Activated CD8-positive, alpha-beta T cell treated with anti-CD3 and anti-CD28 coated beads for 36 hours (primary cell): ENCODE measurements at regions not wholly inside any gene's neighbourhood (a gene's known extent, or its start where the extent isn't known, plus 50 kb on each side); places are given as distances from the start of the nearest gene placed in this dataset.

Experiments
- ATAC-seq: fragments of 200-7000 bp; cut with Tn5 transposase; one replicate; pipeline ENCODE4 v1.10.0; 2021; ENCODE audit warnings: mild to moderate bottlenecking, moderate library complexity
- CTCF ChIA-PET: fragments of 350-600 bp; sonication (Branson Sonifier 250); formaldehyde crosslinking; loops from one replicate; lab custom pipeline; 2021; ENCODE audit warnings: antibody characterized with exemption; lab: Charles Lee
- POLR2A ChIA-PET: fragments of 350-600 bp; sonication (Branson Sonifier 250); formaldehyde crosslinking; loops from one replicate; lab custom pipeline; 2021; ENCODE audit warnings: antibody characterized with exemption; lab: Charles Lee
- DNase-seq: peaks from one replicate; pipeline ENCODE4 v3.0.0-alpha.2; 2020
- H3K27ac Mint-ChIP-seq: one replicate; pipeline ENCODE4 v1.8.0; 2021; ENCODE audit warnings: mild to moderate bottlenecking, mixed read lengths
- H3K27me3 Mint-ChIP-seq: one replicate; pipeline ENCODE4 v1.8.0; 2021; ENCODE audit warnings: mixed read lengths
- H3K36me3 Mint-ChIP-seq: one replicate; pipeline ENCODE4 v1.8.0; 2021; ENCODE audit warnings: low read depth, mixed read lengths
- H3K4me1 Mint-ChIP-seq: one replicate; pipeline ENCODE4 v1.8.0; 2021; ENCODE audit warnings: low read depth, mixed read lengths
- H3K4me3 Mint-ChIP-seq: one replicate; pipeline ENCODE4 v1.8.0; 2021; ENCODE audit warnings: mild to moderate bottlenecking, moderate library complexity, mixed read lengths
- H3K9me3 Mint-ChIP-seq: one replicate; pipeline ENCODE4 v1.8.0; 2021; ENCODE audit warnings: mixed read lengths
- CTCF ChIP-seq: fragments of 200-600 bp; IDR thresholded peaks from one replicate; pipeline ENCODE4 v1.8.0; 2022; ENCODE audit warnings: antibody characterized with exemption, mild to moderate bottlenecking
- intact Hi-C: fragments of 100-400 bp; cut with micrococcal nuclease; formaldehyde crosslinking; loops from one replicate; pipeline ENCODE4 v1.10.0; 2022

GRCh38 chr10:128178302-128178958, 52.2 kb upstream of the MKI67 start:
- H3K4me1 Mint-ChIP-seq, result peaks cover 25% of the 10 kb centered on the region
- peaks cover 6% of the 10 kb centered on the region for H3K36me3 Mint-ChIP-seq
- H3K27me3 Mint-ChIP-seq, result no peaks in the 10 kb centered on the region
- ChIA-PET CTCF (interaction anchor here (0.8 to 5.1 kb wide), 23 partner anchors 9 to 349 kb away, joined by 3 to 65 read pairs (median 4); no protein-coding TSS in a partner anchor), POLR2A (interaction anchor here (0.7 to 1.5 kb wide), 4 partner anchors 9 to 25 kb away, joined by 3 to 4 read pairs (median 4); no protein-coding TSS in a partner anchor)
- no peak overlapping the region for H3K27ac Mint-ChIP-seq
- peak; percentile 69 for TF ChIP-seq CTCF
- H3K4me3 Mint-ChIP-seq, result no peak overlapping the region
- ATAC-seq (peak; percentile 84), DNase-seq (peak; percentile 76)
- intact Hi-C loops, result no loop called here
- H3K9me3 Mint-ChIP-seq, result peaks cover 12% of the 10 kb centered on the region

GRCh38 chr10:128180843-128181242, 54.6 kb upstream of the MKI67 start:
- Mint-ChIP-seq H3K27me3 (no peaks in the 10 kb centered on the region), H3K36me3 (peaks cover 4% of the 10 kb centered on the region), H3K27ac (peak overlapping the region; percentile 79), H3K4me3 (peak overlapping the region; percentile 67), H3K9me3 (peaks cover 6% of the 10 kb centered on the region), H3K4me1 (peaks cover 25% of the 10 kb centered on the region)
- ATAC-seq (peak; percentile 95), DNase-seq (peak; percentile 80)
- ChIA-PET POLR2A (no interaction called here), CTCF (interaction anchor here (0.9 to 2.4 kb wide), 8 partner anchors 8 to 112 kb away, joined by 3 to 18 read pairs (median 6); no protein-coding TSS in a partner anchor)
- intact Hi-C loops, result no loop called here
- TF ChIP-seq CTCF, result no peak

GRCh38 chr10:128185627-128186026, 59.4 kb upstream of the MKI67 start:
- Mint-ChIP-seq H3K27me3 (no peaks in the 10 kb centered on the region), H3K9me3 (peaks cover 6% of the 10 kb centered on the region), H3K27ac (no peak overlapping the region), H3K4me1 (peaks cover 31% of the 10 kb centered on the region), H3K36me3 (peaks cover 4% of the 10 kb centered on the region), H3K4me3 (no peak overlapping the region)
- POLR2A ChIA-PET, result interaction anchor here (0.6 to 0.9 kb wide), 2 partner anchors 25 to 72 kb away, joined by 3 read pairs; no protein-coding TSS in a partner anchor
- DNase-seq, result no peak
- intact Hi-C loops, result no loop called here
- no peak for TF ChIP-seq CTCF
- no peak for ATAC-seq
- CTCF ChIA-PET, result interaction anchor here (4.0 to 4.3 kb wide), 2 partner anchors 8 to 27 kb away, joined by 38 to 46 read pairs; no protein-coding TSS in a partner anchor

- Mint-ChIP-seq H3K27ac (peak overlapping the region; percentile 85), H3K9me3 (peaks cover 6% of the 10 kb centered on the region)
Observed at GRCh38 chr10:128186959-128187787, 61.0 kb upstream of the MKI67 start.

More at GRCh38 chr10:128186959-128187787, 61.0 kb upstream of the MKI67 start:
- DNase-seq, result peak; percentile 54
- peaks cover 4% of the 10 kb centered on the region for H3K36me3 Mint-ChIP-seq
- intact Hi-C loops, result no loop called here
- no peak for TF ChIP-seq CTCF
- ATAC-seq, result peak; percentile 87
- peaks cover 21% of the 10 kb centered on the region for H3K4me1 Mint-ChIP-seq
- CTCF ChIA-PET, result interaction anchor here (0.9 to 4.3 kb wide), 10 partner anchors 9 to 200 kb away, joined by 3 to 46 read pairs (median 4); no protein-coding TSS in a partner anchor
- POLR2A ChIA-PET, result interaction anchor here (1.1 to 2.0 kb wide), 6 partner anchors 9 to 61 kb away, joined by 3 to 5 read pairs (median 3); no protein-coding TSS in a partner anchor
- peak overlapping the region; percentile 72 for H3K4me3 Mint-ChIP-seq
- no peaks in the 10 kb centered on the region for H3K27me3 Mint-ChIP-seq
